Right lung (tissue), 2 donors: ENCODE measurements at regions not wholly inside any gene's neighbourhood (a gene's known extent, or its start where the extent isn't known, plus 50 kb on each side); places are given as distances from the start of the nearest gene placed in this dataset.
"Not testable (repeated sequence)": the region's sequence is repeated elsewhere in the genome, so short reads cannot be mapped to it uniquely, and the experiment has no call there.

Experiments
- DNase-seq, 2 donors: peaks; one replicate each; pipeline ENCODE4 v3.0.0-alpha.2; 2013

DNA sequence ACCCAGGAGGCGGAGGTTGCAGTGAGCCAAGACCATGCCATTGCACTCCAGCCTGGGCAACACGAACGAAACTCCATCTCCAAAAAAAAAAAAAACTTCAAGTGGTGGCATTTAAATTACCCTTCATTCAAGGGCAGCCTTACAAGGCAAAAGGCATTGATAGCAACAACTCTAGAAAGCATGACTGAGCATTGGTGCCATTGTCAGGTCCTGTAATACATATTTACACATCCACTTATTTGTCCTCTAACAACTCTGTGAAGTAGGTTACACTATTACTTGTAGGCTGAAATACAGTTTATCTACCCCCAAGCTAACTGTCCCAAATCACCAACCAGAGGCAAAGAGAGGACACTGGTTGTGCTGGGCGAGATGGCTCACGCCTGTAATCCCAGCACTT lies 52.7 kb upstream of the LARP1 start:
- DNase-seq = no peak

DNA sequence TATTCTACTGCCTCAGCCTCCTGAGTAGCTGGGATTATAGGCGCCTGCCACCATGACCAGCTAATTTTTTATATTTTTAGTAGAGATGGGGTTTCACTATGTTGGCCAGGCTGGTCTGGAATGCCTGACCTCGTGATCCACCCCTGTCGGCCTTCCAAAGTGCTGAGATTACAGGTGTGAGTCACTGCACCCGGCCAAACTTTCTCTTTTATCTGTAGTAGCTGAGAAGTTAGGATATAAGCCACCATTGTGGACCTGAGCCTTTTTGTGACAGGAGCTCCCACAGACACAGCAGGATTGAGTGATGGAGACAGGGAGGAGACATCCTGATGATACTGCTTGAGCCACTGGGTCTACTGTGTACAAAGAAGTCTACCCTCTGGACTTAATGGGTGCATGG lies 53.5 kb upstream of the LARP1 start:
- DNase-seq = not testable (repeated sequence)

DNA sequence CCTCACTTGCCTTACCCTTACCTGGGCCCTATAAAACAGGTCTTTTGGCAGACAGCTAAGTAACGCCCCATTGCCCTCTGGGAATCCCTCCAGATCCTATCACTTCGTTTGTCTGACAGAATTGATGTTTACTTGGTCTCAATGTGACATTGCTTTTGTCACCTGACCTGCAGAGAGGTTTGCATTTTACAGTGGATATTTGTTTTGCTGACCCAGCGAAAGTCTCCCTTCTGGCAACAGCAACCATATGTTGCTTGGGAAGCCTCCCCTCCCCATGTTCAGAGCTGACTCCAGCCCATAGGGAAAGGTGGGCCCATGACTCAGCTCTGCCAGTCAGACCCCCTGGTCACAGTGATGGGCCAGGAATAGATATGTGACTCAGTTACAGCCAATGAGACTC lies 54.0 kb upstream of the LARP1 start:
- DNase-seq = no peak

- not testable (repeated sequence) for DNase-seq
These were observed 54.8 kb upstream of the LARP1 start for GRCh38 chr5:154700289-154700928.

- DNase-seq = no peak
These were observed 56.4 kb upstream of the LARP1 start for GRCh38 chr5:154698763-154699162.

GRCh38 chr5:154697371-154697770 lies 57.8 kb upstream of the LARP1 start:
- no peak for DNase-seq

GRCh38 chr5:154696891-154697290 lies 58.3 kb upstream of the LARP1 start:
- DNase-seq = no peak

- DNase-seq = no peak
These were observed 61.0 kb upstream of the LARP1 start for GRCh38 chr5:154694159-154694558.

DNA sequence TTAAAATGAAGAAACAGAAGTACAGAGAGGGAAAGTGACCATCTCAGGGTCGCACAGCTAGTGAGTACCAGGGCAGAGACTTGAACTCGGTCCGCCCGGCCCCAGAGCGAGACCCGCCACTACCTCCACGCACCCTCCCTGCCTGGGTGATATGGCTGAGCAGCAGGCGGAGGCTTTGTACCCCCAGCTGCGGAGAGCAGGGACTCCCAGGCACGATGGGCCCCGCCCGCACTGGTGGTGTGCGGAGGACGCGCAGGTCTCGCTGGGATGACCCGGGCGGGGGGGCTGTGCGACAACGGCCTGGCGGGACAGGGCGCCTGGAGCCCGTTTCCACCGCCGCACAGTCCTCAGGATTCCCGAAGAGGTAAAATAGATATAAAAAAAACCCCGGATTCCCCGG lies 64.7 kb upstream of the LARP1 start:
- no peak for DNase-seq

DNA sequence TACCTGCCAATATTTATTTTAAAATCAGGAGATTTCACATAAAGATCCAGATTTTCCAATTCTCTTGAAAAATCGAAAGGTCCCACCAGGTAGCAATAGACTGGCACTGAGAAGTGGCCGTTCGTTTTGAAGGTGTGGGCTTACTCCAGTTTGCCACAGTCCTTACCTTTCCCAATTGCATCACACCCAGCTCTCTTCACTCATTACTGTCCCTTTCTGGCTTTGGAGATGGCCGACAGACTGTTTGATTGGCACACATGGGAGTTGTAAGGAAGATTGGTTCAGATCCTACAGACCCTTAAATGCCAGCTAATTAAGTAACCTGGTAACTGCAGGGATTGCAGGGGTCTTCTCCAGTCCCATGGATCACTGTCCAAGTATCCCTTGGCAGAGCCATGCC lies 68.7 kb upstream of the LARP1 start:
- no peak for DNase-seq

DNA sequence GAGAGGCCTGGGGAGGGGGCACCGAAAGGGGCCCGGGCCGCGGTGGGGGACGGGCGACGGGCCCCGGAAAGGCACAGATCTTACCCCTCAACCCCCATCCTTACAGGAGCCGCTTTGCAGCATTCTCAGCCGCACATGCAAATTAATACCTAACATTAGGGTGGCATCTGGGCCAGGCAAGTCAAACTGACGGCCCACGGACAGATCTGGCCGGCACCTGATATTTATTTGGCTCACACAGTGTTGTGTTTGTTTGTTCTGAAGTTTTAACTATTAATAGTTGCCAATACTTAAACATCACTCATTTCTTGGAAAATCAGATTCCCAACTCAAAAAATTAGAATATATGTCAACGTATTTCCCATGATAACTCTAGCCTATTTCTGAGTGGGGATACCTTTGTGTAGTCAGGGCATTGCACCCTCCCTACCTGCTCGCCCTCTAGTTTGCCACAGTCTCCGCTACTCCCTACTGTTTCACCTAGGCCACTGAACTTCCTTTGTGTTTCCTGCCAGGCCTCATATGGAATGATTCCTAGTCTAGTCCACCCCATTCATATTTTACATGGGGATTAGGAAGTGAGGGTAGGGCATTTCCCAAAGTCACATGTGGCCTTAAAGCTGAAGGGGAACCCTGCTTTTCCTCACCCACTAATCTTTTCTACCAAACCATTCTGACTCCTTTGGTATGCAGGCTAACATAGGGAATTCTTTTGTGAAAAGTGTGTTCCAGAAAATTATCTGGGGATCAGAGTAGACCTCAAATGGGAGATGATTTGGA lies 71.9 kb upstream of the LARP1 start:
- no peak for DNase-seq

GRCh38 chr5:154679501-154679900 lies 75.7 kb upstream of the LARP1 start:
- no peak for DNase-seq

DNA sequence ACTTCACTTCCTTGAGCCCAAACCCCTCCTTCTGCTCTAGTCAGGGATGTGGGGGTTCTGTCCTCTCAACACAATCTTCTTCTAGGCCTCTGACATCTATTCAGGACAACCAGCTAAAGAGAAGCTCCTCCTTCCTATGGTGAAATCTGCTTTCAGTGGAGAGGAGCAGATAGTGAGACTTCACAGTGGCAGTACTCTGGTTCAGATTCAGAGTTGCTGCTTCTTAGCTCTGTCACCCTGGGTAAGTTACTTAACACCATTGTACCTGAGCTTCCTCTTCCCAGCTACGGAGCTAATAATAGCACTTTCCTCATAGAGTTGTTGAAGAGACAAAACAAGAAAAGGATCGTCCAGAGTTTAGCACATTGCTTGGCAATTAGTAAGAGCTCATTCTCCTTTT lies 77.3 kb upstream of the LARP1 start:
- no peak for DNase-seq

DNA sequence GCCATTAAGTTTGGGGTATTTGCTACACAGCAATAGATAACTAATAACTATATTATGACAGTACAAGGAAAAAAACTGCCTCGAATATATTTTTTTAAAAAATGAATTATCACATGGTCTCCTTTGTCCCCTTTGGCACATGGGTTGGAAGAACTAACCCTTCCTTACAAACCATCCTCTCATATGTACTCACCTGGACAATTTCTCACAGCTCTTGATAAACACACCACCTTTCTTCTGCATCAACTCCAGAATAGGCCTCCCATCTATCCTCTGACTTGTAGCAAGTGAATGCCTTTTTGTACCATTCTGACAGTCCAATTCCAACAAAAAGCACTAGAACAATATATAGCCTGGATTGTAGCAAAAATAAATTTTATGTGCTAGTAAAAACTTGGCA lies 78.7 kb upstream of the LARP1 start:
- no peak for DNase-seq

- no peak for DNase-seq
These were observed 81.1 kb upstream of the LARP1 start for GRCh38 chr5:154674029-154674428.

- no peak for DNase-seq
These were observed 81.7 kb upstream of the LARP1 start for GRCh38 chr5:154673506-154673905.

DNA sequence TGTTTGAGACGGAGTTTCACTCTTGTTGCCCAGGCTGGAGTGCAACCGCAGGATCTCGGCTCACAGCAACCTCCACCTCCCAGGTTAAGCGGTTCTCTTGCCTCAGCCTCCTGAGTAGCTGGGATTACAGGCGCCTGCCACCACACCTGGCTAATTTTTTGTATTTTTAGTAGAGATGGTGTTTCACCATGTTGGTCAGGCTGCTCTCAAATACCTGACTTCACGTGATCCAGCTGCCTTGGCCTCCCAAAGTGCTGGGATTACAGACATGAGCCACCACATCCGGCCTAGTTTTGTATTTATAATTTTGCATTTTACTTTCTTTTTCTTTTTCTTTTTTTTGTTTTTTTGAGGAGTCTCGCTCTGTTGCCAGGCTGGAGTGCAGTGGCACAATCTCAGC lies 85.3 kb upstream of the LARP1 start:
- DNase-seq = not testable (repeated sequence)

DNA sequence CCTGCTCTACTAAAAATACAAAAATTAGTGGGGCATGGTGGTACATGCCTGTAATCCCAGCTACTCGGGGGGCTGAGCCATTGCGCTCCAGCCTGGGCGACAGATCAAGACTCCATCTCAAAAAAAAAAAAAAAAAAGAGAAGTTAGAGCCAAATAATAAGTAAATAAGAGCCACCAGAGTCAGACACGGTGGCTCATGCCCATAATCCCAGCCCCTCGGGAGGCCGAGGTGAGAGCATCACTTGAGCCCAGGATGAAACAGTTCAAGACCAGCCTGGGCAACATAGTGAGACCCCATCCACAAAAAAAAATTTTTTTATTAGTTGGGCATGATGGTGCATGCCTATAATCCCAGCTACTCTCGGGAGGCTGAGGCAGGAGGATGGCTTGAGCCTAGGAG lies 85.8 kb upstream of the LARP1 start:
- no peak for DNase-seq

DNA sequence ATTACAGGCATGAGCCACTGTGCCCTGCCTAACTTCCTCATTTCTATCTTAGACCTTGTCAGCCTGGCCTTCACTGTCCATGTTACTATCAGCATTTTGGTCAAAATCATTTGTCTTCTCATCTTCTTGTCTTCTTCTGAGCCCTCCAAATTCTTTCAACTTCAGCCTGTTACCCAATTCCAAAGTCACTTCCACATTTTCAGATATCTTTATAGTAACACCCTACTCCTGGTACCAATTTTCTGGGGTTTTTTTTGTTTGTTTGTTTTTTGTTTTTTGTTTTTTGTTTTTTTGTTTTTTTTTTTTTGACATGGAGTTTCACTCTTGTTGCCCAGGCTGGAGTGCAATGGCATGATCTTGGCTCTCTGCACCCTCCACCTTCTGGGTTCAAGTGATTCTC lies 90.3 kb upstream of the LARP1 start:
- no peak for DNase-seq

DNA sequence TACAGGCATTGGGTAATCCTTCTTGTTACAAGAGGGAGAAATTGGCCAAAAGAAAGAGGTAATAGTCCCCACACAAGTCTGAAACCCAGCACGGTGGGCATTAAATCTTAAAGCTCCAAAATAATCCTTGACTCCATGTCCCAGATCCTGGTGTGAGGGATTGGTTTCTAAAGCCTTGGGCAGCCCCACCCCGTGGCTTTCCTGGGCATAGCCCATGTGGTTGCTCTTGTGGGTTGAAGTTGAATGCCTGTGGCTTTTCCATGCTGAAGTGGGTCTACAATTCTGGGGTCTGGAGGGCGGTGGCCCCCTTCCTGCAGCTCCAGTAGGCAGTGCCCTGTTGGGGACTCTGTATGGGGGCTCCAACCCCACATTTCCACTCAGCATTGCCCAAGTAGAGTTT lies 91.8 kb upstream of the LARP1 start:
- no peak for DNase-seq

DNA sequence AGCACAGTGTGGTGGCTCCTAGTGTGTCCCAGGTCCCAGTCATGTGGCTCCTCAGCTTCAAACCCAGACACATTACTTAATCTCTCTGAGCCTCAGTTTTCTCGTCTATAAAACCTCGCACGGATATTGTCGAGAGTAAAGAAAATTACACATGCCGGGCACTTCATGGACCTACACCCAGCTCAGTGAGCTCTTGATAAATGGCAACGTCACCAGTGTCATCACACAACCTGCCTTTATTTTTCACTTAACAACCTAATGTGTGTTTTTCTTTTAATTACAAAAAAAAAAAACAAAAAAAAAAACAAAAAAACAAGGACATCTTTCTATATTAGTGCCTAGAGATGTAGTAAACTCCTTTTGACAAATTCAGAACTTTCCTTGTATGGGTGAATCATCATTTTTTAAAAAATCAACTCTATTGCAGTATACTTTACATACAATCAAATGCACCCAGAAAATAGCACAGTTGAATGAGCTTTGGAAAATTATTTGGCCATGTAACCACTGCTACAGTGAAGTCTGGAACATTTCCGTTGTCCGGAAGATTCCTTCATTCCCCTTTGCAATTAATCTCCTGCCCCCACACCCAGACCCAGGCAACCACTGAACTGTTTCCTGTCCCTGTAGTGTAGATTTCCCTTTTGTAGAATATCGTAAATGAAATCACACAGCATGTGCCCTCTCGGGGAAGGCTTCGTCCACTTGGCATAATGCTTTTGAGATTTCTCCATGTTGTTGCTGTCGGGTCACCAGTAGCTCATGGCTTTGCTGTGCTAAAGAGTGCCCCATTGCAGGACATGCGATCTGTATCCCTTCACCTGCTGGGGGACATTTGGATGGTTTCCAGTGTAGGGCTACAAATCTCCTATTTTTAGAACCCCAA lies 100.4 kb upstream of the LARP1 start:
- no peak for DNase-seq

- DNase-seq = no peak
These were observed 101.3 kb upstream of the LARP1 start for GRCh38 chr5:154653764-154654485.
